Activated CD4-positive, alpha-beta T cell treated with anti-CD3 and anti-CD28 coated beads, Interleukin-2, amount 50 U/mL, for 48 hours (primary cell): ENCODE measurements at regions not wholly inside any gene's neighbourhood (a gene's known extent, or its start where the extent isn't known, plus 50 kb on each side); places are given as distances from the start of the nearest gene placed in this dataset.

ENCODE experiments used
- DNase-seq, 2 experiments: peaks; one replicate each; pipeline ENCODE4 v3.0.0-alpha.2; 2020

DNA sequence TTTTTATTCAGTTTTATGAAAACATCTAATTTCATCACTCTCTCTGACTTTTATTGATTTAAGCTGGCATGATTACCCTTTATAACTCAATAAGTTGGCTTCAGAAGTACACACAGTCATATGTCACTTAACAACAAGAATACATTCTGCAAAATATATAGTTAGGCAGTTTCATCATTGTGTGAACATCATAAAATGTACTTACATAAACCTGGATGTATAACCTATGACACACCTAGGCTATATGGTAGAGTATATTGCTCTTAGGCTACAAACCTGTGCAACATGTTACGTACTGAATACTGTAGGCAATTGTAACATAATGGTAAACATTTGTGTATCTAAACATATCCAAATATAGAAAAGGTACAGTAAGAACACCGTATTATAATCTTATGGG, 362.2 kb upstream of the BTBD3 start:
- no peak for DNase-seq

- no peak for DNase-seq
Measured at GRCh38 chr20:11556410-11556809, 361.3 kb upstream of the BTBD3 start.

- no peak for DNase-seq
Measured at GRCh38 chr20:11564491-11564890, 353.2 kb upstream of the BTBD3 start.

DNA sequence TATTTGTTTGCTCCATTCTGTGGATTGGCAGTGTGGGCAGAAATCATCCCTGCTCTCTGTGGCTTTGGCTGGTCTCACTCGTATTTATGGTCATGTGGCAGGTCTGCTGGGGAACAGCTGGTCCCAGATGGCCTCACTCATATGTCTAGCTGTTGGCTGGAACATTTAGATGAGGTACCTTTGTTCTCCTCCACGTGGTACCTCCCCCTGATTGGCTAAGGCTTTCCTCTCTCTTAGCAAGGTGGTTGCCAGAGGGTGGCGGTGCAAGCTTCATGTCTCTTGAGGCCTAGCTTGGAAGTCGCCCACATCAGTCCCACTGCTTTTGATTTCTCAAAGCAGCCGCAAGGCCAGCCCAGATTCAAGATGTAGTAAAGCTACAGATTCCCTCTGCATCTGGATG, 348.5 kb upstream of the BTBD3 start:
- DNase-seq, result no peak

GRCh38 chr20:11573507-11573906, 344.2 kb upstream of the BTBD3 start:
- DNase-seq, result no peak

DNA sequence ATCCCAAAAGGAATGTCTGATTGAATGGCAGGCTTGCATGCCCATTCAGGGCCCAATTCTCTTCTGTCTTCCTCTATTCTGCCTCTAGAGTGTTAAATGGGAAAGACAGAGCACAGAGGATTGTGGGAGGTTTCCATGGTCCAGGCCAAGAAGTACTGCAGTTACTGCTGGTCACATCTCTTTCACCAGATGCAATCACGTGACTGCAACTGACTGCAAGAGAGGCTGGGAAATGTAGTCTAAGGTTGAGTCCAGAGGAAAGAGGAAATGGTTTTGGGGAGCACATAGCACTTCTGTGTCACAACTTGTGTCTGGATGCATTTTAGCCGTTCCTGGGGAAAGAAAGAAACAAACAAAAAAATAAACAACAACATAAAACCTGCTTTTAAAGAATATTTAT, 336.4 kb upstream of the BTBD3 start:
- DNase-seq, result no peak

GRCh38 chr20:11582060-11582459, 335.6 kb upstream of the BTBD3 start:
- DNase-seq, result no peak

DNA sequence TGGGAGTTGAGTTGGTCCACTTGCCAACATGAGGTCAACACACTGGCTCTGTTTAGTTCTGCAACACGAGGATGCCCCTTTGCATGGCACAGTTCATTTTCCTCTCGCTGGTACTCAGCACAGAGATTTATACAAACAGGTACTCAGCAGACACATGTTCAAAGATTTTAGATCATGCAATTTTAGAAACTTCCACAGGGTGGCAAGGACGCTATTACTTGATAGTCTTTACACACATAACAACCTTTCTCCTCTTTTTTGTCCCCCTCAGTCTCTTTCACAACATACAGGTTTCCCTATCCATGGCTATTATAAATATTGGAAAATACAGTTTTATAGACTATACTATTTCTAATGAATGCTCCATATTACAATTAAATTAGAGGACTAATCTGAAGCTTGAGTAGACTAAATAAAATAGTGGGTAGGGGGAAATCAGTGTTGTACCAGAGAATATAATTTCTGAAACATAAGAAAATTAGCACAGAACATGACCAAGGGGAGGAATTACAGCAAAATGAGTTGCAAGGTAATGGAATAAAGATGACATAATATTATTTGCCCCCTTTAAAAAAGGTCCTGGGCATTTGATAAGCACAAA, 331.8 kb upstream of the BTBD3 start:
- DNase-seq, result no peak

DNA sequence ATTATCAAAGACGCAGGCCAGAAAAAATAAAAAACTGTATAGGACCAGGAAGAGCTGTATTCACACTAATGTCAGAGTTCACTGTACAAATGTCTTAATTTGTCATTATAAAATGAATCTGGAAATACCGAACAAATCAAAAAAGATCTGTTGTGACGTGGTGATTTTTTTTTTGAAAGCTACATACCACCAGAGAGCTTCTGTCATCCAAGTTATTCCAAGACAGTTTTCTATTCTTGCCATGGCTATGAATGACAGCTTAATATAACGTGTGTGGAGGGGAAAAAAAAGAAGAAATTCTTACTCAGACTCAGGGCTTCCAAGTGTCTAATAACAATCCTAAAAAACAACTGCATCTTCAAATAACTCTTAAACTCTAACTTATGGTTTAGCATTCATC, 328.8 kb upstream of the BTBD3 start:
- DNase-seq, result no peak

DNA sequence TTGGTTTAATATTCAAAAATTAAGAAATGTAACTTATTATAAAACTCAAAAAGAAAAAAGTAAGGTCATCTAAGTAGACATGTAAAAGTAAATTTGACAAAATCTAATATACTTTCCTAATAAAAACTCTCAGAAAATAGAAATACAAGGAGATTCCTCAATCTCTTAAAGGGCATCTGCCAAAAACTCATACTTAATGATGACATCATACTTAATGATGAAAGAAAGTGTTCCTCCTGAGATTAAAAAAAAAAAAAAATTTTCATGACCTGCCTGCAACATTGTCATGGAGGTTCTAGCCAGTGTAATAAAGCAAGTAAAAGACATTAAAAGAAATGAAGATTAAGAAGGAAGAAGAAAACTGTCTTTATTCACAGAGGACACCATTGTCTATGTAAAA, 325.7 kb upstream of the BTBD3 start:
- no peak for DNase-seq

GRCh38 chr20:11604339-11604738, 313.4 kb upstream of the BTBD3 start:
- DNase-seq, result no peak

DNA sequence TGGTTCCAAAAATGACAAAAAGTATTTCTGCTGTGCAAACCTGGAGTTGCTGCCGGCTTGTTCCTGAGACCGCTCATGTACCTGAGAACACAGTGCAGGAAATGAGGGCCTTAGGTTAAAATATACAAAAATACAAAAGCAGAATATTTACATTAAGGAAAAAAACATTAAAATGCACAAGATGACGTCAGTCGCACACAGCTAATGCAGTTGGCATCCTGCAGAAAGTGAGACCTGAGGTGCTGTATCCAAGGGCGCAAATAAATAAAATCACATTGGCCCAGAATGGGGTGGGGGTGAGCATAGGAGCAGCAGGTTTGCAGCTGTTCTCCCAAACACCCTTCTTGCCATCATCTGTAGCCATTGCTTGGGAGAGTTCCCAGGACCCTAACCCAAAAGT, 310.6 kb upstream of the BTBD3 start:
- no peak for DNase-seq

DNA sequence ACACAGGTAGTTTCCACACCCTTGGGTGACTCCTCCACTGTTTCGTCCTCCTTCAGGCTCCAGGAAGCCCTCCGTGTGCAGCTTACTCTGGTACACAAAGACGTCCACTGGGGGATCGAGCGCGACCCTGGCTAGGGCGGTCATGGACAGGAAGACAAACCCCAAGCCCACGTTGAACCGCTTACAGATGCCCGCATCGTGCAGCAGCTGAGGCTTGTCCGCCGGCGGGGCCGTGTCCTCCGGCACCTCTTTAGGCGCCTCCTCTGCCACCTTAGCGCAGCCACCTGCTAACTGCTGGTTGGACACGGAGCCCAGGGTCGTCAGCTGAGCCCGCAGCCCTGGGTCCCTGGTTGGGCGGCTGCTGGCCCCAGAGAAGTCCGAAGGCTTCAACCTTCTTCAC, 309.0 kb upstream of the BTBD3 start:
- DNase-seq, result no peak

DNA sequence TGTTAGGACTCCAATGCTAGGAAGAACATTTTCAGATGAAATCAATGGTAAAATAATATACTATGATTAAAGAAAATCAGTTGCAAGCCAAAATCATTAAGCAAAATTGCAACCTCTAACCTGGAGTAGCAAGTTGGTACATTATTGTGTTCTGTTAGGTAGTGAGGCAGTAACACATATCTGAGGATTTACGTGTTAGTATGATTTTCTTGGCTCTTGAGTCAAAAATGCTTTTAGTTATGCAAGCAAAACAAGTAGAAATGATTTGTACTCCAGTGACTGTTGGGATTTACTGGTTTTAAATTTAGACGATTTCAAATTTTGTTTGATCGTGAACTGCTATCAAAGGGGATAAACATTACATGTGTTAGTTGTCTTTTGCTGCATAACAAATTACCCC, 293.0 kb upstream of the BTBD3 start:
- no peak for DNase-seq

- DNase-seq, result no peak
Measured at GRCh38 chr20:11626551-11626950, 291.1 kb upstream of the BTBD3 start.

DNA sequence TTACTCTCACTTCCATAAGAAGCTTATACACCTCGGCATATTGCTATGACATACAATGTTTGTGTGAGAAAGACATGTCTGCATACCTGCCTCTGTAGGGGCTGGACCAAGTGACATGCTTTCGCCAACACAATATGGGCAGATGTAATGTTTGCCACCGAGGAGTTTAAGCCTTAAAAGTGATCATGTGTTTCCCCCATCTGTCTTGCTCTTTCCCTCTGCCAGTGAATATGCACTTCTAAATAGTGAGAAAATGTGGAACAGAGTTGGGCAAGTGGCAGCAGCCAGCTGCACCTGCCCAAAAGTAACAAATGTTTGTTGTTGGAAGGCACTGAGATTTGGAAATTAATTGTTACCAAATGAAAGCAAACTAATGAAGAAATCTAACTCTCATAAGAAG, 274.8 kb upstream of the BTBD3 start:
- no peak for DNase-seq

- no peak for DNase-seq
Measured at GRCh38 chr20:11646359-11646758, 271.3 kb upstream of the BTBD3 start.

GRCh38 chr20:11650566-11650965, 267.1 kb upstream of the BTBD3 start:
- no peak for DNase-seq

DNA sequence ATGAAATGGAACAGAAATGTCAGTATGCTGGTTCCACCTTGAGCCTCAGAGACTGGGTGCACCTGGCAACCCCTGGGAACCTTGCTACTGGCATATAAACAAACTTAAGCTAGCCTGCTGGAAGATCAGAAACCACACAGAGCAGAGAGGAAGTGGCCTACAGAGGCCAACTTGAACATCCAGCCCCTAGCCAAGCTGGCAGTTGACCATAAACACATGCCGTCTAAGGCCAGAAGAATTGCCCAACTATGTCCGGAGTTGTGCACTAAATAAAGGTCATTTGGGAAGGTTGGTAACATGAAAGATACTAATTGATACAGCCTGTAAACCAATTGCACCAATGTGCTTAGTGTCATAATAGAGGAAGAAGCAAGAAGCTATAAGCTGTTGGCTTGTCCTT, 266.6 kb upstream of the BTBD3 start:
- no peak for DNase-seq

DNA sequence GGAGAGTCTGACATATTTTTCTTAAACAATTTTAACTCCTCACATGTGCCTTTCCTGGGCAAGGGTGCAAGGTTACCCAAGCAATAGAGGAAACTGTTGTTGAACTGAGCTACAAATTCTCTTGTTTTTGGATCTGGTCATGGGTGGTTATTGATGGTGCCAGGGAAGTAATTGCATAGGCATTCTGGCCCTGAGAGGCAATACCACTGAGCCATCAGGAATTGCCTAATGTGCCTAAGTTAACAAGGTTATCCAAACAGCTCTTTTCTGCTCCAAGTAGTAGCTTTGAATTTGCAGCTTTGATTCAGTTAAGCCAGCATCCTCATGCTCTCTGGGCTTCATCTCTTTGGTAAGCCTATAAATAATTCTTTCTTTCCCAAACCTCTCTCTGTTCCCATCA, 266.0 kb upstream of the BTBD3 start:
- no peak for DNase-seq

DNA sequence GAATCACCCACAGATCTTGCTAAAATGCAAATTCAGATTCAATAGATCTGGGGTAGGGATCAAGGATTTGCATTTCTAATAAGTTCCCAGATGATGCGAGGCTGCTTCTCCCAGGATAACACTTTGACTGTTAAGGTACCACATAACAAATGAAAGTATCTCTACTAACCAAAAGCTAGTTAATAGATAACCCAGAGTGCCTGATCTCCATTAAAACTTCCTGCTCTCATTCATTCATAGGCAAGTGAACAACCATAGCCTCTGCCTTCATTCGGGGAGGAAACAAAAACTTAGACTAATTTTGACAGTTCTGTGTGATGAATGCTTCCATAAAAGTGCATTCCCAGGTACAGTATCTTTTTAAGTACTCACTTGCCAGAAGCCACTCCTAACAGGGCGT, 265.6 kb upstream of the BTBD3 start:
- no peak for DNase-seq

GRCh38 chr20:11654766-11655165, 262.9 kb upstream of the BTBD3 start:
- DNase-seq, result no peak

DNA sequence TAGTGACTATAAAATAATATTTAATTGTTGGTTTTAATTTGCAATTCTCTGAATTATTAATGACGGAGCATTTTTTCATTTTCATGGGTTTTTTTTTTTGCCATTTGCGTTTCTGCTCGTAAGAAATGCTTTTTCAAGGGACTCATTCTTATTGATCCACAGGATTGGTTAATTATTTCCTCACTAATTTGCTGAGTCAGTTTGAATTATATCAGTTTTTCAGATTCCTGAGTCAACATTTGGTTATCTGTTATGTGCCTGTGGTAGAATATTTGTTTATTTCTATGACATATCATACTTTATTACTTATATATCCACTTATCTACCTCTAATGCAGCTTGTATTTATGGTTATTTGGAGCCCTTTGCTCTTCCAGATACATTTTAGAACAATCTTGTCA, 257.0 kb upstream of the BTBD3 start:
- no peak for DNase-seq

DNA sequence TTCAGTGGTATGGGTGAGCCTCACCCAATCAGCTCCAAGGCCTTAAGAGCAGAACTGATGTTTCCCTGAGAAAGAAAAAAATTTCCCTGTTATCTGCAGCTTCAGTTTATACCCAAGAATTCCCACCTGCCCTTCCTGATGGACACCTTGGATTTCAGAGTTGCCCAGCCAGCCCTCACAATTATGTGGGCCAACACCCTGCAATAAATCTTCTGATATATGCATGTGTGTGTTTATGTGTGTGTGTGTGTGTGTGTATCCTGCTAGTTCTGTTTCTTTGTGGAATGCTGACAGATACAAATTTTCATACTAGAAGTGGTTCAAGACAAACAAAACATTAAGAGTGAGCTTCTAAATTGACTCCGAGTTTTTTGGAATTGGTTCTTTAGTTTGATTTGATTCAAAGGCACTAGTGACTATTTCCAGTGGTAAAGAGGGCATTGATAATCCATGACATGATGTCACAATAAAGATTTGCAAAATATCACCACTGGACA, 246.6 kb upstream of the BTBD3 start:
- DNase-seq, result no peak

- DNase-seq, result no peak
Measured at GRCh38 chr20:11672959-11673358, 244.7 kb upstream of the BTBD3 start.
